Activated T-cell treated with anti-CD3 and anti-CD28 coated beads for 4 hours (primary cell): ENCODE measurements at regions not wholly inside any gene's neighbourhood (a gene's known extent, or its start where the extent isn't known, plus 50 kb on each side); places are given as distances from the start of the nearest gene placed in this dataset.
"Not testable (repeated sequence)": the region's sequence is repeated elsewhere in the genome, so short reads cannot be mapped to it uniquely, and the experiment has no call there.

Experiments
- DNase-seq: peaks from one replicate; pipeline ENCODE4 v3.0.0-alpha.2; 2020

- no peak for DNase-seq
These were observed 302.6 kb upstream of the DDI1 start for GRCh38 chr11:103733889-103734288.

- DNase-seq = no peak
These were observed 300.9 kb upstream of the DDI1 start for GRCh38 chr11:103735497-103736032.

- no peak for DNase-seq
These were observed 300.0 kb upstream of the DDI1 start for GRCh38 chr11:103736315-103737036.

GRCh38 chr11:103737037-103737622 lies 299.3 kb upstream of the DDI1 start:
- no peak for DNase-seq

GRCh38 chr11:103737747-103738146 lies 298.7 kb upstream of the DDI1 start:
- no peak for DNase-seq

GRCh38 chr11:103739074-103739796 lies 297.2 kb upstream of the DDI1 start:
- DNase-seq = not testable (repeated sequence)

GRCh38 chr11:103744496-103745153 lies 291.8 kb upstream of the DDI1 start:
- no peak for DNase-seq

- no peak for DNase-seq
These were observed 287.3 kb upstream of the DDI1 start for GRCh38 chr11:103749158-103749557.

GRCh38 chr11:103768816-103769215 lies 267.6 kb upstream of the DDI1 start:
- no peak for DNase-seq

GRCh38 chr11:103773059-103773458 lies 263.4 kb upstream of the DDI1 start:
- no peak for DNase-seq

- DNase-seq = no peak
These were observed 262.9 kb upstream of the DDI1 start for GRCh38 chr11:103773537-103773936.

- DNase-seq = no peak
These were observed 257.4 kb upstream of the DDI1 start for GRCh38 chr11:103779054-103779453.

GRCh38 chr11:103789952-103790351 lies 246.5 kb upstream of the DDI1 start:
- no peak for DNase-seq

GRCh38 chr11:103792981-103793468 lies 243.4 kb upstream of the DDI1 start:
- DNase-seq = no peak

GRCh38 chr11:103794262-103794661 lies 242.2 kb upstream of the DDI1 start:
- no peak for DNase-seq

- DNase-seq = no peak
These were observed 238.4 kb upstream of the DDI1 start for GRCh38 chr11:103798026-103798425.

GRCh38 chr11:103798446-103798845 lies 238.0 kb upstream of the DDI1 start:
- DNase-seq = no peak

- DNase-seq = no peak
These were observed 235.9 kb upstream of the DDI1 start for GRCh38 chr11:103800406-103801114.

- DNase-seq = no peak
These were observed 233.4 kb upstream of the DDI1 start for GRCh38 chr11:103803062-103803461.

GRCh38 chr11:103805688-103806009 lies 230.8 kb upstream of the DDI1 start:
- DNase-seq = no peak

GRCh38 chr11:103806130-103806895 lies 230.1 kb upstream of the DDI1 start:
- no peak for DNase-seq

- no peak for DNase-seq
These were observed 228.6 kb upstream of the DDI1 start for GRCh38 chr11:103807806-103808205.
